NCI-H2107 treated with DMSO at 0.1 percent for 48 hours (cell line): ENCODE measurements at regions not wholly inside any gene's neighbourhood (a gene's known extent, or its start where the extent isn't known, plus 50 kb on each side); places are given as distances from the start of the nearest gene placed in this dataset.

ENCODE experiments used
- DNase-seq: peaks from one replicate; lab custom pipeline; 2025; ENCODE audit not compliant: unreplicated experiment; lab: John Stamatoyannopoulos, UW

- DNase-seq = no peak
Measured at GRCh38 chr7:18401757-18402156, 93.8 kb upstream of the HDAC9 start.

- DNase-seq = no peak
Measured at GRCh38 chr7:18402488-18403183, 92.9 kb upstream of the HDAC9 start.

GRCh38 chr7:18405726-18406125, 89.8 kb upstream of the HDAC9 start:
- DNase-seq = no peak

- DNase-seq = no peak
Measured at GRCh38 chr7:18407385-18407784, 88.2 kb upstream of the HDAC9 start.

GRCh38 chr7:18408461-18408860, 87.1 kb upstream of the HDAC9 start:
- no peak for DNase-seq

- DNase-seq = no peak
Measured at GRCh38 chr7:18408868-18409267, 86.7 kb upstream of the HDAC9 start.

- DNase-seq = no peak
Measured at GRCh38 chr7:18413447-18413846, 82.1 kb upstream of the HDAC9 start.

GRCh38 chr7:18414885-18415284, 80.7 kb upstream of the HDAC9 start:
- peak; percentile 70 for DNase-seq

GRCh38 chr7:18416988-18417387, 78.6 kb upstream of the HDAC9 start:
- DNase-seq = no peak

- DNase-seq = no peak
Measured at GRCh38 chr7:18419456-18419855, 76.1 kb upstream of the HDAC9 start.

GRCh38 chr7:18420108-18420507, 75.4 kb upstream of the HDAC9 start:
- DNase-seq = no peak

GRCh38 chr7:18420748-18421147, 74.8 kb upstream of the HDAC9 start:
- peak; percentile 21 for DNase-seq

GRCh38 chr7:18421297-18422002, 74.1 kb upstream of the HDAC9 start:
- peak; percentile 63 for DNase-seq

- DNase-seq = peak; percentile 66
Measured at GRCh38 chr7:18425227-18425626, 70.3 kb upstream of the HDAC9 start.

GRCh38 chr7:18425838-18426445, 69.6 kb upstream of the HDAC9 start:
- DNase-seq = peak; percentile 83

GRCh38 chr7:18426564-18427226, 68.9 kb upstream of the HDAC9 start:
- peak; percentile 12 for DNase-seq

GRCh38 chr7:18429547-18429946, 66.0 kb upstream of the HDAC9 start:
- DNase-seq = no peak

- DNase-seq = no peak
Measured at GRCh38 chr7:18430810-18431209, 64.7 kb upstream of the HDAC9 start.

GRCh38 chr7:18434171-18434570, 61.4 kb upstream of the HDAC9 start:
- DNase-seq = no peak

- DNase-seq = no peak
Measured at GRCh38 chr7:18437101-18437500, 58.4 kb upstream of the HDAC9 start.

- no peak for DNase-seq
Measured at GRCh38 chr7:18440934-18441333, 54.6 kb upstream of the HDAC9 start.

- no peak for DNase-seq
Measured at GRCh38 chr7:18444826-18445225, 50.7 kb upstream of the HDAC9 start.
